HG03103 (cell line): ENCODE measurements at regions not wholly inside any gene's neighbourhood (a gene's known extent, or its start where the extent isn't known, plus 50 kb on each side); places are given as distances from the start of the nearest gene placed in this dataset.

Source experiments
- ATAC-seq: cut with Tn5 transposase; IDR thresholded peaks from one replicate; pipeline ENCODE4 v1.9.1; 2021; ENCODE audit warnings: low read depth; ENCODE audit not compliant: unreplicated experiment

DNA sequence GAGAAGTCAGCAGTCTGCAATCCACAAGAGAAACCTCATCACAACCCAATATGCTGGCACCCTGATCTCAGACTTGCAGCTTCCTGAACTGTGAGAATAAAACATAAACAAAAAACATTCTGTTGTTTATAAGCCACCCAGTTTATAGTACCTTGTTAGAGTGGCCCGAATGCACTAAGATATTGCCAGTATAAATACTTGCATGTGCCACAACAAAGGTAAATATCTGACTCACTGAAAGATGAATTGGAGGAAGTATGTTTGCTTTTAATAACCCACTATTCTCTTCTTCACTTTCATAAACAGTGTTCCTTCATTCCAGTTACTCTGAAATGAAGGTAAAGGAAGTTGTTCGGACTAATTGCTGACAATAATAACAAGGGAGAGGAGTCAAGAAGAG lies 1163.4 kb upstream of the CDH6 start:
- no peak for ATAC-seq

DNA sequence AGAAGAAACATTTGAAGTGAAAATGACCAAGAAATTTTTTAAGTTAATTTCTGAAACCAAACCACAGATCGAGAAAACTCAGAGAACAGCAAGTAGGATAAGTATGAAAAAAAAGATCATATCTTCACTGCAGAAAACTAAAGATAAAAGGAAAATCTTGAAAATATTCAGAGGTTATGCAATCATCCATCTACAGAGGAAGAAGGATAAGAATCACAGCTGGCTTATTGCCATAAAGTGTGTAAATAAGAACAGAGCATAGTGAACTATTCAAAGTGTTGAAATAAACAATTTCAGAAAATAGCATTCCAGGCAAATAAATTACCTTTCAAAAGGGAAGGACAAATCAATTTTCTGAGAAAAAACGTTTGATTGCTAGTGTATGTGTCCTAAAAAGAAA lies 1191.7 kb upstream of the CDH6 start:
- no peak for ATAC-seq

DNA sequence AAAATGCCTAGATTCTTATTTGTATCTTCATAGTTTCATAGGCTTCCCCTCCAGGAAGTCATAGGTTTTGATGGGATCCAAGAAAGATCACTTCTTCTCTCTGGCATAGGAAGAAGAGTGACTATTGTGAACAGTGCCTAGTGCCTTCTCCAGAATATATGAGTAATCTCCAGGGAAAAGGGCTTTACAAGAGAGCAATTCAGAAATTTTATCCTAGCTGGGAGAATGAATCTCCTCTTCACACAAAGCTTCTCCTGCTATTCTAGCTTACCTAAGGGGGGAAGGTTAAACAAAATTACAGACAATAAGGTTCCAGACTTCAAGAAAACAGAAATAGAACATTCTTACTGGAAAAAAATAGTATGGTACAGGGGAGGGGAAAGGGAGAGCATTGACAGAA lies 1193.3 kb upstream of the CDH6 start:
- no peak for ATAC-seq

DNA sequence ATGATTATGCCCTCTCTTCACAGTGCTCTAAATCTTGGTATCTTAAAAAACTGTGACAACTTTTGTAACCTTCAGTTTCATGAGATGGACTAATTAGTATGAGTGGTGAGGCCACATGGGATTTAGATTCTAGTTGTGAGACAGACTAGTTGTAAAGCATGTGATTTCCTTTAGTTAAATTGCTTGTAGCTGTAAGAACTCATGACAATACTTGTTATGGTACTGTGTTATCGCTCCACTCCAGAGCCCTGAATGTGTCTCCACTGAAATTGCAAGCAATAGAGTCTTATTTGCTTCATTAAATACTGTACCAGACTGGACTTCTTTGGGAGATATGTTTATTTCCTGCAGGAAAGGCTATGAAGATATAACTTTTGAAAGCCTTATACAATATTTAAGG lies 1198.3 kb upstream of the CDH6 start:
- ATAC-seq: no peak

DNA sequence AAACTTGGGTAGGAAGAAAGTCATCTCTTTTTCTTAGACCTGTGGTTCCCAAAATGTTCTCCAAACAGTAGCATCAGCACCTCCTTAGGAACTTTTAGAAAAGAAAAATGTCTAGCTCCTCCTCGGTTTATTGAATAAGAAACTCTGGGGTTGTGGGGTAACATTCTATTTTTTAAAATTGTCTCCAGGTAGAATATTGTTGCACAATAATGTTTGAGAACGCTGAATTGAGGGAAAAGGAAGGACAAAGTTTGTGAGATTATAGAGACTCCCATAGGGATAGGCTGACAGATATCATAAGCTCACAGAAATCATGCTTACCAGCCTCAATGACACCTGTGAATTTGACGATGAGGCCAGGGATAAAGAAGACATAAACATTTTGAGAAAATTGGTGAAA lies 1199.0 kb upstream of the CDH6 start:
- no peak for ATAC-seq

DNA sequence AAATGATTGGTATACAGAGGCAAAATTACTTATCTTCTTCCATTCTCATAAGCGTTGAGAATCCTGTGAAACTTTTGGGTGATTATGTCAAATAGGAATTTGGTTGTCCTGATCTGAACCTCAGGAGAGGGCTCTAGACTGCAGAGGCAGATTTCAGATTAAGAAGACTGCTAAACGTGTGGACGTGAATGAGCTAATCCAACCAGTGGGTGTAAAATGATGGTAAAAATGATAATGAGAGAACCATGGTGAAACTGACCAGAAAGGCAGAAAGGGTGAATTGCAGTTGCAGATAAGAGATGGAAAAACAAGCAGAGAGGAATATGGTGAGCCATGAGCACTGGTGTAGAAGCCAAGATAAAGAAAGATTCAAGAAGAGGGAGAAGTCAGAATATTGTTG lies 1200.2 kb upstream of the CDH6 start:
- ATAC-seq: no peak

DNA sequence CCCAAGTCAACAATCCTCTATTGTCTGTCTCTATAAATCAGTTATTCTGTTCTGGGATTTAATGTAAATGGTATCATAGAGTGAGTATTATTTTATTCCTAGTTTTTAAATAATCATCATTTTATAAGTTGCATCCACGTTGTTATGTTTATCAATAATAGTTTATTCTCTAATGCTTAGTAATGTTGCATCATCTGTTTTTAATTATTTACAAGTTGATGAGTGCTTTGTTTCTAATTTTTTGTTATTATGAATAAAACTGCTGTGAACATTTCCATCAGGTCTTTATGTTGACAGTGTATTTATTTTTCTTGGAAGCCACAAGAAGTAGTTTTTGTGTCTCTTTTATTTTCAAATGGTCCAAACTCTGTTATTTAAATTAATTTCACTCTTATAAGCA lies 1201.2 kb upstream of the CDH6 start:
- ATAC-seq: no peak

DNA sequence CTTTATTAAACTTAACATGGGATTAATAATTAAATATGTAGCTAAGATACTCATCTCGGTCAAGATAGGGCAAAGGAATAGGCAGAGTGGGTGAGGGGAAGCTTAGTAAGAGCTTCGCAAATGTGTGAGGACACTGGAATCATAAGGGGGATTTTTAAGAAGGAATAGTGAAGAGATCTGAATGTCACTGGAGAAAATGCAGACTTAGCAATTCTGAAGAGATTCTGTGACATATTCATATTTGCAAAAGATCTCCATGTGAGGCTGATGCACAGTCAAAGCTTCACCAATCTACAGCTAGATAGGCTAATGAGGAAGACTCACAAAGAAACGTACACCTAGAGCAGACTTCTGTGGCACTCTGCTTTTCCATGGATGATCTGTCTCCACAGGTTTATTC lies 1202.8 kb upstream of the CDH6 start:
- no peak for ATAC-seq

DNA sequence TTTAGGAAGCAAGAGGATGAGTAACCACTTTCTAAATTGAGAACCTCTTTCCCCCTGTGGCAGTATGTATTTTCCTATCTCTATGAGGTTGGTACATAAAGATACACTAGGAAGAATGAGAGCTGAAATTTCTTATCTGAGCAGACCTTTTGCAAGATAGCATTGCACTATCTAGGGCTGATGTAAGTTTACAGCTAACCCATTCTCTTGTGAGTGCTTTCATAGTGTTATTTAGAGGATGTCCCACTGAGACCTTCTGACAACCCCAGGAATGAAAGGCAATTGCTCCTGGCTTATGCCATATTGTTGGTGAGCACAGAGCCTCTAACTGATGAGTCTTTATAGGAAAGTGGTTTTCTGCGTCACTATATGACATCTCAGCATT lies 1209.3 kb upstream of the CDH6 start:
- no peak for ATAC-seq

DNA sequence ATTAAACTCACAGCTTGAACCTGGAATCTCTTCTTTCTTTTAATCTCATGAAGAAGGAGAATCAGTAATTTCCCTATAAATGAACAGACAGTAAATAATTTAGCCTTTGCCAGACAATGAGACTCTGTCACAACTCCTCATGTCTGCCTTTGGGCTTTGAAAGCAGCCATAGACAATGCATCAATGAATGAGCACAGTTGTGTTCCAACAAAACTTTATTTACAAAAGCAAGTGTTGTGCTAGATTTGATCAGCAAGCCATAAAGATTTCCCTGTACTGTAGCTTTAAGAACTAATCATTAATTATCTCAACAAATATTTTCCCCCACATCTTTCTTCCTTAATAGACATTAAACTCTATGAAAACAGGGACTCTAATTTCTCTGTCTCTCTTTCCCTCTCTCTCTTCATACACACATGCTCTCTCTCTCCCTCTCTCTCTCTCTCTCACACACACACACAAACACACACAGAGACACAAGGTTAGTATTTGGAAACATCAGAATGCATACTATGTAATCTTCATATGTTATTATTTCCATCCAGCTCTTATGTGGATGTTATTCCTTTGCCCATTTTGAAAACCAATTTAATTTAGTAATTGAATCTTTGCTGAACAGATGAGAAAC lies 1209.8 kb upstream of the CDH6 start:
- no peak for ATAC-seq

DNA sequence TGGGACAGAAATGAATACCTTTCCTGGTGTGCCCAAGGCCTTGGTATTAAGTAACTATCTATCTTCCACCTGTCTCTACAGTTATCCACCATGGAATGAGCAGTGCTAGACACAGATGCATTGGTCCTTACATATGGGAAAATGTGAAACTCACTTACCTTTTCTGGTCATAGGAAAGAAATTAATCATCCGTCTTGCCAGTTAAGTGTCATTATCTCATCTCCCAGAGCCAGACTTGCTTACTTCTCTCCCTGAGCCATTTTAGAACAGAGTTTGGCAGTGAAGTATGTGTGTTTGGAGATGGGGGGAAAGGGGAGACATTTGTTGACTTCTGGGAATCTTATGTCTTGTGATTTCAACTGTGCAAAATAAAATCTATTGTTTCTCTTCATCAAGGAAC lies 1211.0 kb upstream of the CDH6 start:
- ATAC-seq: no peak

DNA sequence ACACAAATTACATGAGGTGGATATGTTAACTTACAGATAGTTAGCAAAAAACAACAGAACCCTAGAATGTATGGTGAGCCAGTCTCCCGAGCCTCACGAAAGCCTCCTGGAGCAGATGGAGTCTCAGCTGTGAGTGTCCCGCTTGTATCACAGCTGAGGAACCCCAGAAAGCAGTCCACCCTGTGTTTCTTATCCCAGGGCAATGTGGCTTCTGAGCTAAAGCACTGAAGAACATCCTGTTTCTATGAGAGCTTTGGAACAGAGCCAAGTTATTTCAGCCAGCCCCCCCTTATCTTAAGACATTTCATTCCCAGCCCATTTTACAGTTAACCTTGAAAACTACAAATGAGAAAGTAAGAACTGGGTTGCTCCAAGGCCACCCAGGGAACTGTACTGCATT lies 1220.9 kb upstream of the CDH6 start:
- no peak for ATAC-seq

DNA sequence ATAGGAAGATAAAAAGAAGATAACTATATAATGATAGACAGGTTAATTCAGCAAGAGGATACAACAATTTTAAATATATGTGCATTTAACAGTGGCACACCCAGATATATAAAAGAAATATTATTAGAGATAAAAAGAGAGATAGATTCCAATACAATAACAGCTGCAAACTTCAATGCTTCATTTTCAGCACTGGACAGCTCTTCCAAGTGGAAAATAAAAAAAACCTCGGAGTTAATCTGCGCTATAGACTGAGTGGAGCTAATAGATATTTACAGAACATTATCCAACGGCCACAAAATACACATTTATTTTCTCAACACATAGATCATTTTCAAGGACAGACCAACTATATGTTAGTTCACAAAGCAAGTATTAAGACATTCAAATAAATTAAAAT lies 1229.5 kb upstream of the CDH6 start:
- no peak for ATAC-seq

DNA sequence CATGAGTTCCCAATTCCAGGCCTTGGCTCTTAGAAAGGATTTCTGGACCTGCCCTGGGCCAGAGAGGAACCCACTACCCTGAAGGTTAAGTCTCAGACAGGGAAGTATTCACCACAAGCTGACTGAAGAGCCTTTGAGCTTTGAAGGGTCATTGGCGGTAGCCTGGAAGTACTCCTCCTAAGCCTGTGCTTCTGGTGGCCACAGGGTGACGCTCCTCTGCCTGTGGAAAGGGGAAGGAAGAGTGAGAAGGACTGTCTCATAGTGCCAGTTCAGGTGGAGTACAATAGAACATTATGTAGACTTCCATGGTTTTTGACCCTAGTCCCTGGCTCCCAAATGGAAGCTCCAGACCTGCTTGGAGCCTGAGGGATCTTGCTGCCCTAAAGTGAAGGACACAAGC lies 1233.2 kb upstream of the CDH6 start:
- ATAC-seq: no peak

DNA sequence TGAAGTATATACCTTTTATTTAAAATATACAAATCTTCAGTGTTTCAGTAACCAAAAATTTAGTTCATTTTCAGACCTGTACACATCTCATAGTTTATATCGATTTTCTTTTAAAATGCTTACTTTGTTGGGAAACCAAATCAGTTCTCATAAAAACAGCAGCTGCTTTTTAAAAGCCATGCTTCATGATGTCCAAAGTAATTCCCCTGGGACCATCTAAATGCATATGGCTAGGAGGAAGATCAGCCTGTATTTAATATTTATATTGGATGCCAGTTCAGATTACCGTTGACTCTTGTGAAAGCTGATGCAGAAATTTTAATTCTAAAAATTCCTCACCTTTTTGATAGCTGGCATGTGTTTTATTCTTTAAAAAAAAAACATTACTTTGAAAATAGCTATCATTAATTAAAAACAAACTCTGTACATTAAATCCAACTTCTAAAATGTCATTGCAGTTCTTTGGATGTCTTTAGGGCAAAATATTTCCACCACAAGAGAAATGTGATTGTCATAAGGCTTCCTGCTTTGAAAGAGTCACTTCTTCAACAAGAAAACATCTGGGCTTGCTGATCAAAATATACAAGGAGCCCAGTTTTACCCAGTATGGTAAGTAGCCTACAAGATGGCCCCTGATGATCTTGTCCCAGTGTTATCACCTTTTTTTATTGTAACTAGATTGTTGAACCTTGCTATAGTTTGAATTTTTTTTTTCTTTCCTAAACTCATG lies 1242.9 kb upstream of the CDH6 start:
- ATAC-seq: no peak

DNA sequence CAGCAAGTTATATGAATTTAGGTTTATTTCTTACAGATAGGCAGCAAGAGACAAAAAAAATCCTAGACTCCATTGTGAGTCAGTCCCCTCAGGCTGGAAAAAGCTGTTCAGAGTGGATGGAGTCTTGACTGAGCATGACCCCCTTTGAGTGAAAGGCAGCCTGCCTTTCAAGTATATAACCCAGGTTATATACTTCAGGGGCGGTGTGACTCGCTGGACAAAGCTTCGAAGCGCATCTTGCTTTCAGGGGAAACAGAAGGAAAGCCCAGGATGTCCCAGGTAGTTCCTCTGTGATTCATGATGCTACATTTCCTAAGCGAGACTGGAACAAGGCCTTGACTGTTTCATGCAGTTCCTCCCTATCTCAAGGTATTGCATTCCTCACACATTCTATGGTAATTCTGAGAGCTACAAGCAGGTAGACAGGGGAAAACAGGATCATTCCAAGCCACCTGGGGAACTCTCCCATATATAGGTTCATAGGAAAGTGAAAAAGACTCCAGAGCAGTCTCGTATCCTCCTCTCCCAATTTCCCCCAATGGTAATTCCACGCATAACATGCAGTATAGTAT lies 1244.1 kb upstream of the CDH6 start:
- ATAC-seq: no peak

DNA sequence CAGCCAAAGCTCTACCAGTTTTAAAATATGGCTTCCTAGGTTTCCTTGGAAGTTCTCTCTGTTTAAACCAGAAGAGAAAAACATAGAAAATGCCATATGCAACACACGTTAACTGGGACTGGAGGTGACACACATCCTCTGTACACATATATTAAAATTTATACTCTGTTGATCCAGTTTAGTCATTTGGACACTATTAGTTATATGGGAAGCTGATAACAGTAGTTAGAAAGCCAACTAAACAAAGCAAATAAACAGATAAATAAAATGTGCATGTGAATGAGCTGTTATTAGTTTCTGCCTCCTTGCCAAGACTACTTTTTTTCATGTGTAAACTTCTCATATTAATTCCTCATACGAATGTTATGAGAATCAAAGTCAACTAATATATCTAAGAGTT lies 1249.2 kb upstream of the CDH6 start:
- ATAC-seq: no peak

DNA sequence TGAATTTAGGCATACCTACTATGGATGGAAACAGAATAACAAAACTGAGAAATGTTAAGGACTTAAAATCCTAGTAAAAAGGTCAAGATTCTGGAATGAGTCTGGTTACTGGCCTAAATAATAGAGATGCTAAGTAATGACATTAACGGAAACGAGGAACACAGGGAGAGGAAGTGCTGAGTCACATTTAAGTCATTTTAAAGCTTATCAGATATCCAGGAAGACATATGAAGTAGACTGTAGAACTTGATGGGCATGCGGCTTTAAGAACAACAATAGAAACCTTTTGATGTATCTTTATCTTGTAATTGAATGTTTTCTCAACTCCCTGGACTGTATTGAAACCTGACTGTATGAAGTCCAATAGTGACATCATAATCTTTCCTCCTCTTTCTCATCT lies 1251.4 kb upstream of the CDH6 start:
- no peak for ATAC-seq

DNA sequence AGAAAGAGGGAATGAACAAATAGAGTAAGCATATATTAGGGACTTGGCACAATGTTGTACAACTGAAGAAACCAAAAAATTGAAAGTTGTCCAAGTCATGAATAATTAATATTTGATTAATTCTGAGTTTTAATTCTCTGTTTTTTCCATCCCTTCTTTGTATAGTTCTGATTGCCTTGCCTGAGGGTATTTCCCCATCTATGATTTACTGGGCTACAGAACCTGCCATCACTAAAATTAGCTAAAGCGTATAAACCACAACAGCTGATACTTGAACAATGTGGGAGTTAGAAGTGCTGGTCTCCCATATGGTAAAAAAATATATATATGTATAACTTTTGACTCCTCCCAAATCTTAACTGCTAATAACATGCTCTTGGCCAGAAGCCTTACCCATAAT lies 1253.5 kb upstream of the CDH6 start:
- no peak for ATAC-seq

DNA sequence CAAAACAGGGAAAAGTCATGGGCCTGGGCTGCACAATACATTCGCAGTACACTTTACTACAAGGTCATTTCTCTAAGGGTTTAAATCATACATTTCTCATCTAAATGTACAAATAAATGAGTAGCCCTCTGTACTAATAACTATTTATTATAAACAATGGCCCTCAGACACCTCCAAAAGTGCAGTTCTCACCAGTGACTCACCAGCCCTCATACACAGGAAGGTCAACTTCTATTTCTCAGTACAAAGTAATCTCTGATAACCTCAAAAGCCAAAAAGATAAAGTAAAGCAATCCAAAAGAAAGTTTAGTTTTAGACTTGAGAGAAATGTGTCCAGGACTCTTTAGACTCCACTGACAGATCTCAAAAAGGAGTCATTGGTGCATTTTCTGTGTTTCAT lies 1258.1 kb upstream of the CDH6 start:
- ATAC-seq: no peak

DNA sequence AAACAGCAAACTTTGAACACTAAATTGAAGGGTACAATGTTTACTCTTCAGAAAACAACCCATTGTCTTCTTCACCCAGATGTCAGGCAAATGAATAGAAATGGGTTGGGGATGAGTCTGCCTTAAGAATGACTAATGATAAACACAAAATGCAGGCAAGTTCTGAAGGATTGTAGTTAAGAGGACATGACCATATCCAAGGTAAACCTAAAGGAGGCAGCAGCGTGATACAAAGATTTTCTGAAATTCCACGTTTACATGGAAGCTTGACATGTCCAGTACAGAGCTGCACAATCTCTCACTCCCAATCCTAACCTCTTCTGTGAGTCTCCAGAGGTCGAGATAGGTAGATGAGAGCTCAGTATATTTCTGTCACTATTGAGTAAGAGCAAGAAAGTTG lies 1263.2 kb upstream of the CDH6 start:
- no peak for ATAC-seq

DNA sequence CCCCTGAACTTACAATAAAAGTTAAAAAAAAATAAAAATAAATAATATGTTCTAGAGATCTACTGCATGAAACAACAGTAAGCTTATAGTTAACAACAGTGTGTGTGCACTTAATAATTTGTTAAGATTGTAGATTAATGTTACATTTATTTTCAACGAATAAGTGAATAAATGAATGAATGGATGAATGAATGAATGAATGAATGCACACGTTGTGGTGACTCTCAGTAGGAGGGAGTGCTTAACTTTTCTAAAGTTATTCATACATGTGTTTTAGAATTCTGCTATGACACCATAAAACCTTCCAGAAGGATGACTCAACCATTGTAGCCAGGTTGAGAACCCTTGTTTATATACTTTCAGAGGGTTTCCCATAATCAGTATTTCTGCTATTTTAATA lies 1269.4 kb upstream of the CDH6 start:
- ATAC-seq: no peak
